GM18499 (cell line): ENCODE measurements at regions not wholly inside any gene's neighbourhood (a gene's known extent, or its start where the extent isn't known, plus 50 kb on each side); places are given as distances from the start of the nearest gene placed in this dataset.
A peak's percentile ranks its signal among the peaks of the same experiment; 100 is the strongest.

Experiments
- ATAC-seq: cut with Tn5 transposase; IDR thresholded peaks from one replicate; pipeline ENCODE4 v1.9.1; 2021; ENCODE audit warnings: moderate number of reproducible peaks; ENCODE audit not compliant: insufficient read depth, unreplicated experiment

DNA sequence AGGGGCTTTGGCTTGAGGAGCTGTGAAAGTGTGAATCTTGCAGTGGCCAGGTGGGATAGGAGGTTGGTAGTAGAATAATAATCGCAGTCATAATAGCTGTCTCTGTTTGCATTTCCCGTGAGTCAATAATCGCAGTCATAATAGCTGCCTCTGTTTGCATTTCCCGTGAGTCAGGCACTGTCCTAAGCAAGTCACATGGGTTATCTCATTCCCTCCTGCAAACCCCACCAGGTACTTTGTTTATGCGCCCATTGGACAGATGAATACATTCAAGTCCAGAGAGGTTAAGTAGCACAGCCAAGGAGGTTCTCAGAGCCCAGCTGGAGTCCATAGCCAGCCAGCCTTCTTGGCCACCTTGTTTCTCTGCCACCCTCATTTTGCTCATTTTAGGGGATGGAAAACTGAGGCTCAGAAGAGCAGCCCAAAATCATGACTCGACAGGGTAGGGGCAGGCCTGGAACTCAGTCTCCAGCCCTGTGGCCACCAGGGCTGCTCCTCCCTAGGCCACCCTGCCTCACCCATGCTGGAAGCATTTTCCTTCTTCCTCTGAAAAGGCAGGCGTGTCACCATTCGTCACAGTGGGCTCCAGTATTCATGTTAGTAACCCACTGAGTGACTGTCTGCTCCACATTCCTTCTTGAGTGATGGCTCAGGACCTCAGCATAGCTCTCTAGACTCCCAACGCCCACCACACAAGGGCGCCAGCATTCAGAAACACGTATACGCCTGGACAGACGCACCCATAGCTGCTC, 206.2 kb downstream of the URI1 start:
- no peak for ATAC-seq

DNA sequence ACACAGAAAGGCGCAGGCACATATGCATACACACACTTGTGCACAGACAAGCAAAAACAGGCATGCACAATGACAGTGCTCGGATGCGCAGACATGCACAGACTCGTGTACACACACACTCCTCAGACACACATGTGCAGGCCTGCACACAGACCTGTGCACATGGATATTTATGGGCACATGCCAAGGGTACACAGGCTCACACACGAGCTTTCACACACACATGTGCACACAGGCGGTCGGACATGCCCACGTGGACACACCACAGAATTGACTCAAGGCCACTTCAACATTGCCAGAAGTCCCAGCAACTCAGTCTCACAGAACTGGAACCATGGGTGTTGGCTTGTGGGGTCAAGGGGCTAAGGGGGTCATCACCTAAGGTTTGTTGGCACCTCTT, 206.8 kb downstream of the URI1 start:
- no peak for ATAC-seq

DNA sequence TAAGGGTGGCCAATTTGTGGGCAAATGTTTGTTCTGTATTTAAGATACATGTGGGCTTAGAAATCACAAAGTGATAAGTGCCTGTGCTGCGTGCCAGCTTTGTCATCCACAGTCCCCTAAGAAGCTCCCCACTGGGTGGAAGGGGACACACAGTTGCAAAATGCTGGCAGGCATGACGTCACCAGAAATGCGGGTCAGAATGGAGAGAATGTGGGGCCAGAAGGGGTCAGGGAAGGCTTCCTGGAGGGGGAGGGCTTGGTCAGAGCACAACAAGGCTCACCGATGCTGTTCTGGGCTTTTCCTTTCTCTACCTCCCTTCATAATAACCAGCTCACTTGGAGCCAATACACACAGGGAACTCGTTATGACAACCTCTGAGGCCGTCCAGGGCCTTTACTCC, 207.3 kb downstream of the URI1 start:
- ATAC-seq: no peak

DNA sequence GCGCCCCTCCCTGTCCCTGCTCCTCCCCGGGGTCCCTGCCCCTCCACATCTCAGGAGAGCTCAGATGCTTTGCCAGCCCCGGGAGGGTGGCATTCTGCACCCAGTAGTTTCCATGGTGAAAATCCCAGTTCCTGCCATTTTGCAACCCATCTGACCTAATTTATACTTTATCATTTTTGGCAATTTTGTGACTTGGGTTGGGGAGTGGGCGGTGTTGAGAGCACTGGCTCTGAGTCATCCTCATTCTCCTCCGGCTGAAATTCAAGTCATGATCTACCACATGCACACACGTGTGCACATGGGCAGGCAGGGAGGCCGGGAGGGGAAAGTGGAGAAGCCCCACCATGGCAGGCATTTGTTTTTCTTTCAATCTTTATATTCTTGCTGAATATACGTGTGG, 208.6 kb downstream of the URI1 start:
- no peak for ATAC-seq

DNA sequence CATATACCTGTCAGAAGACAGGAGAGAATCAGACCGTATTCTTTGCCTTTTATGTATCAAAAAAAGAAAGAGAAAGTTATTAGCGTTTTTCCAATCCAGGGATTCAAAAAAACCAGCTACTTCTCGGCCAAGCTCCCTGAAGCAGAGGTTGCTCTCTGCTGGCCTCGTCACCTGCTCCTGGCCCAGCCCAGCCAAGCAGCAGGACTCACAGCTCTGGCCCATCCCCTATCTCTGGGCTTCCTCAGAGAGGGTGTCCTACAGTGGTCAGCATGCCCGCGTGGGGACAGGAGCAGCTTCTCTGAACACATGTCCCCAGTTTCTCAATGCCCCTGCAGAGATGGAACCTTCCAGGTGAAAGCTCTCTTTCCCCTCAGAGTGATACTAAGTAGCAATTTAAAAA, 209.0 kb downstream of the URI1 start:
- ATAC-seq: no peak

DNA sequence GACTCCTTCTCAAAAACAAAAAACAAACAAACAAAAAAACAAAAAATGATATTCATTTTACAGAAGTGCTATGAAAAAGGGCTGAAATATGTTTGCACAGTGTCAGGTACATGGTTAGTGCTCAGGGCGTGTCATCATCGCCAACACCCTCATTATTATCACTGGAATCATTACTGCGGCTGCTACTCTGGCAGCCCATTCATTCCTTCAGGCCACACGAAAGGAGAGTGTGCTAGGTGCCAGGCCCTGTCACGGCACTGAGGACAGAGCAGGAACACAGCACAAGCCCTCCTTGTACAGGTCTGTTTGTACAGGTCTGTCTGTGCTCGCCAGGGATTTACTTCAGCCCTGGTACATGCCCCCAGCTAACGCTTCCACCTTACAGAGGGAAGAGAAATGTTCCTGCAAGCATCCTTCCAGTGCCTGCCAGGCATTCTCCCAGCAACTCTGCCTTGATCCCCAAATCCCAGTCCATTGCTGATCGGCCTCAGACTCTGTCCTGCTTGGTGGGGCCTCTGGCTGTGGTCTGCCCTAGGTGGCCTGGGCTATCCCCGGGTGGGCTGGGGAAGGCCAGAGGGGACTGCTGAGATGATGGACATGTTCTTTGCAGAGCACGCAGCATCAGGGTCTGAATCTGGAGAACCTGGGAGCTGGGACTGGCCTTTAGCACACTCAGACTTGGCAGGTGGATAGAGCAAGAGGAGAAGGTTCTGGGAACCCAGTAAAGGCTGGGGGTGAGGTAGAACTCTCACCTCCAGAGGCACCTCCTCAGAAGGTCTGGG, 210.7 kb downstream of the URI1 start:
- no peak for ATAC-seq

DNA sequence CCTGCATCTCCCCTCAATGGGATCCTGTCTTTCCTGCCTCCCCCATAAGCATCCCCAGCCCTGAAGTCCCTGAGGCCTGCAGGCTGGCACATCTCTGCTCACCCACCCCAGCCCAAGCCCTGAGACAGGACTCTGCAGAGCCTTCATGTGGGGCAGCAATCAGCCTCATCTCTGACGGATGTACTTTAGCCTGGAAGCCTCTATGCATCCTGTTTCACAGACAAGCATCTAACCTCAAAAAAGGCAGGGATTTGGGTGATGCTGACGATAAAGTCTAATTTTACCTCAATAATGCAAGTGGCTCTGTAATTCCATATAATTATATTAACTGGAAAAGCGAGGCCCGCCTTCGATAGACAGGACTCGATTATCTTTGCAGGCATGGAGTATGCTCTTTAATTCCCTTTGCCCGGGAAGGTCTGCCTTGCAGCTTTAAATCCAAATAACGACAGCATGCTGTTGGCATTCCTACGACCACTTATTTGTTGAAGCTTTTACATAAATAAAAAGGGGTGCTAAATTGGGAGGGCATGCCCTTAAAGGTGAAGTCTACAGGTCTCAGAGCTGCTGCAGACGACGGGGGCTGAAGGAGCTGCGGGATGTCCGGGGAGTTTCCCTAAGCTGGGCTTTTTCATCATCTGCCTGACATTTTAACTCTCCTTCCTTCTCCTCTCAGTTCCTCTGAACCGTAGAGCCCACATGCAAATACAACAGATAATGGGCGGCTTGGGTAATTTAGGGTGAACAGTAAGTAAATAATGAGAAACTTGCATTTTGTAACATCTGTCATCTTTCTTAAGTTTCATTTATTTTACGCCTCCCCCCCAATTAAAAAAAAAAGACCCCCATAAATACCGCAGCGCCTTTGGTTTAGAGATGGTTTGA, 211.5 kb downstream of the URI1 start:
- ATAC-seq: peak; percentile 68

DNA sequence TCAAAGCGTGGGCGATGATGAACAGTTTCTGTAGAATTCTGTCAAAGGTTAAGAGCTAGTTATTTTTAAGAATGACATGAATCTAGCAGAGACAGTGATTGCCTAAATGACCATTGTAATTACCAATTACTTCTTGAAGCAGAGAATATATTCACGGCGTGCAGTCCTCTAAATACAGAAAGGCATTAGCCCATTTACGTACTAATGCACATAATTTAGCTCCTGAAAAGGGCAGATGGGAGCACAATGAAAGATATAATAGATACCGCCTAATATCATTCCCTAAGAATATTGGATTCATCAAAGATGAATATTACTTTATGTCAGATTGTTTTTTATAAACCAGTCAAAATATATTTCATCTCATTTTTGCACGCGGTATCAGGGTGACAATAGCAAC, 212.4 kb downstream of the URI1 start:
- ATAC-seq: no peak

DNA sequence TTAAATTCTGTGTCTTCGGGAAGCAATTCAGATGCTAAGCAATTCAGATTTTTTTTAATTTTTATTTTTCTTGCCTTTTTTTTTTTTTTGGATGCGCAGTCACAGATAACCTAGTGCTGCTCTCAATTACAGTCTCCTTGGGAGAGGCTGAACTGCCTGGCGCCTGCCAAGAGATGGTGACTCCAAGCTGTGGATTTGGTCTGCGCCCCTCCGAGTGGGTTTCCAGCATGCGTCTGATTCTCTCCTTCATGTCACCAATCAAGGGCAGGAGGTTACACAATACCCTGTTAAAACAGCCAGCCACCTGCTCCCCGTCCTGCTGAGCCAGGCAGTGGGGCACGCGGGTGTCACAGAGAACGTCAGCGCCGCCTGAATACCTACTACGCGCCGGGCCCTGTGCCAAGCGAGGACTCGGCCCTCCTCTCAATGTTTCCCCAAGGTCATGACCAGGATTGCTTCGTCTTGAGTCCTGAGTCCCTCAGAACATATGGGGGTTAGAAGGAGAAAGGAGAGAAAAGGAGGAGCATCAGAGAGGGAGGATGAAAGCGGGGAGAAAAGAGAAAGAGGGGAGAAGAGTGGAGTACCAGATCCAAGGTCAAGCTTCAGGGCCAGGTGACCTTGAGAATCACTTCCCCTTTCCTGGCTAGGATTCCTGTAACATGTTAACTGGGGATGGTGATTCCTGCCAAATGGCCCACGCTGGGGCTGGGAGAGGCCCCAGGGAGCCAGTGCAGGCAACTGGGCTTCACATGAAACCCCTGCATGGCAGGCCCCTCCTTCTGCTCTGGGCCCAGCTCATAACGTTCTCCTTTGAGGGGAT, 213.6 kb downstream of the URI1 start:
- ATAC-seq: no peak

DNA sequence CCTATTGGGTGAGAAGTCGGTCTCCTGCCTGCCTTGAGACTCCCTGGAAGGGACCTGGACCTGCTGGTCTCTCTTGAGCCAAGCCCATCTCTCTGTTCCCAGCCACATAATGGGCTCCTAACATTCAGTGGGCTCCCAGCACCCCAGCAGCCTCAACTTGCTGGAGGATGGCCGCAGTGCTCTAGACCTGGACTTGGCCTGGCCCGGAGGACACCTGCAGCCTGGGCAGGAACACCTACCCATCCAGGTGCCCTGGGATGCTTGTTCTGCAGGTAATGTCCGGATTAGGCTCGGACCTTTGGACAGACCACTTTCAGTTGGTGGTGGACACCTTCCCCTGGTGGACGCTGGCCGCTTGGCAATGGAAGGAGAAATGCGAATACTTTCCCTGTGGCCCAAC, 214.6 kb downstream of the URI1 start:
- no peak for ATAC-seq

DNA sequence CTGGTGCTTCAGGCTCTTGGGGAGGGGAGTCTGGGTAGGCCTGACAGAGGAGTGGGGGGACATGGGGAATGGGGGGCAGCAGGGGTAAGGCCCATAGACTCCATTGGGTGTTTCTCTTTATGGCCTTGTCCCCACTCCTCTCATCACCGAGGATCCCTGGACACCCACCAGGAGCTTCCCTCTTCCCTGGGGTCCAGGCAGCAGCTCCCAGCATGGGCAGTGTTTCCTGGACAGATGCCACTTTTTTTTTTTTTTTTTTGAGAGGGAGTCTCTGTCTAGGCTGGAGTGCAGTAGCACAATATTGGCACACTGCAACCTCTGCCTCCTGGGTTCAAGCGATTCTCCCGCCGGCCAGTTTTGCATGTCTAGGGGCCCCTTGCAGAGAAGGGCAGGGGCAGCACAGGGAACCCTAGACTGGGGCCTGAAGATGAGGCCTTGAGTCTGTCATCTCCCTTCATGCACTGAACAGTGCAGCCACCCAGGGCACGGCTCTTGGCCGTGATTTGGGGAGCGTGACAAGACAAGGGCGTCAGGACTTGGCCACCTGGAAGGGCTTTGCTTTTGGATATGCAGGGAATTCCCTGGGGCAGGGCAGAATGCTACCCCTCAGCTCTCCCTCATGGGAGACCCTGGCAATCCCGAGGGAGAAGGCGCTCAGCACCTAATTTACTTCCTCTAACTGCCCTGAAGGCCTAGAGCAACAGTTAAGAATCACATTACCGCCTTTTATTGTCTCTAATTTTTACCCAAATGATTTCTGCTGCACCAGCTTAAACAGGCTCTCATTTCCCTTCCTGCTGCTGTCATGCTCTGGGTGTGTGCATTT, 213.9 kb upstream of the ZNF536 start:
- no peak for ATAC-seq

DNA sequence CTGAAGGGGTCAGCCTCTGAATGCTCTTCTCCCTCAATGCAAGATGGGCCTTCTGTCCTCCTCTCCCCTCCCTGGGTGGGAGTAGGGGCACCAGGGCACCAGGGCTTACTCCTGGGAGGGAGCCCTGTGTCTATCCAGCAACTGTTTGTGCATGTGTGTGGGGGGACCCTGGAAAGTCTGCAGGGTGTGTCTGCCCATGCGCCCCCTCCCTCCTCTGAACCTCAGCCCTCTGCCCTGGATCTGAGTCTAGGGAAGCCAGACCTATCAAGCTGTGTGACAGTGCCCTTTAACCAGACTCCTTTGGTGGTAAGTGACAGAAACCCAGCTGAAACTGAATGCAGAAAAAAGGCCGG, 213.3 kb upstream of the ZNF536 start:
- no peak for ATAC-seq

DNA sequence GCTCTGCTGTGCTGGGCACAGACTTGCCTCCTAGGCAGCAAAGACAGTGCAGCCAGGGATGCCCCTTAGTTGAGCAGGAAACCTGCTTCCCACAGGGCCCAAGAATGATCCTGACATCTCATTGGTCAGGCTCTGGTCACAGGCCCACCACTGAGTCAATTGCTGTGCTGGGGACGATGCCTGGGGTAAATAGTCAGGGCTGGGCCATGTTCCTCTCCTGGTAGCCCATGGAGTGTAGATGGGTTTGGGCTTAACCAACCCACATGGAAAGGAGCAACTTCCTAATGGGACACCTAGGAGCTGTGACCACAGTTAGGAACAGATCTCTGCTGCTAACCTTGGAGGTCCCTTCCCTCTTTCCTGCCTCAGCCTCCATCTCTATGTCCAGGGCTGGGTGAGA, 212.5 kb upstream of the ZNF536 start:
- no peak for ATAC-seq

DNA sequence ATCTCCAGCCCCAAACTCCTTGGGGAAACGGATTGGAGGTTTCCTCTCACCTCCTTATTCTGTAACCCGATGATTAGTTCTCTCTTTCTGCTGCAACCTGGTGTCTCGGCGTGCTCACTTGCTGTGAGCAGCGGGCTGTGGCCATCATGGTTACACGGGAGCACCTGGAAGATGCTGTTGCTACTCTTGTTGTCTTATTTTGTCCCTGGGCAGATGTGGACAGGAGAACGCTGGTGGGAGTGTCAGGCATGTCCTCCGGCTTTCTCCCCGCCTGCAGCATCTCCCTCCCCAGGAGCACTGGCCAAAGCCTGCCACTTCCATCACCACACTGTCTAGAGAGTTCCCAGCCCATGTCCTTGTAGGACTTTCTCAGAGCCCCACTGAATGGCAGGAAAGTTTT, 211.8 kb upstream of the ZNF536 start:
- no peak for ATAC-seq

DNA sequence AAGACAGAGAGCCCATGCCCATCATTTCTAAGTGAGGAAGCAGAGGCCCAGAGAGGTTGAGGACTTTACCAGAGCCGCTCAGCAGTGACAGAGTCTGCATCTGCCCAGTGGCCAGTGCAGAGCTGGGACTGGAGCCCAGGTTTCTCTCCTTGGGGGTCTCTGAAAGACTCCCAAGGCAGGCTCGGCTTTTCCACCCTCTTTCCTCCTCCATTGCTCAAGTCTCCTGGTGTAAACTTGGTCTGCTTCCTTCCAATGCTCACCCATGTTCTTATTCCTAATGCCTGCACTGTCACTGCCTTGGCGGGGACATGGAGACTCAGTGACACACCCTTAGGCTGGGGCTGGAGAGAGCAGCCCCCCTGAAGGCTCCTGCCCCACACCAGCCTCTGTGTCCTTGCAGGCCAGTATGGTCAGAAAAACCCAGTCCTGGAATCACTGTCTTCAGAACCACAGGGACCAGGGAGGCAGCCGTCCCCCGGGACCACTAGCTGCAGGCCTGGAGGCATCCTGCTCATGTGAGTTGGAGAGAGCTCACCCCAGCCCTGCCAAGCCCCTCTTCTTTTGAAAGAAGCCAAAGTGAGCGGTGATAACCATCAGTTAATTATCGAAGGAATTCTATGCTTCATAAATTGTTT, 211.0 kb upstream of the ZNF536 start:
- no peak for ATAC-seq

DNA sequence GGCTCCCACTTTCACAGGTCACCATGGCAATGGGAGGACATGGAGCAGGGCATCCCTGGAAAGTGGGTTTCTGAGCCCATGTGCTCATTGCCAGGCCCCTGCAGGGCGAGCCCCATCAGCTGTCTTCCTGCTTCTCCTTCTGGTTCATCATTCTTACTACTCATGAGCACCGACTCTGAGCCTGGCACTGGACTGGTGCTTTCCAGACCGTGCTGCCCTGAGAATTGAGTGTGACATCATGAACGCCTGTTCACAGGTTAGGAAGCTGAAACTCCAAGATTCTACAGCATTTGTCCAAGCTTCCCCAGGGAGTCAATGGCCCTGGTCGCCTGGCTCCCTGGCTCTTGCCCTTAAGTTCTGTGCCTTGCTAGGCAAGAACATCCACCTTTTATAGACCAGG, 210.4 kb upstream of the ZNF536 start:
- no peak for ATAC-seq

DNA sequence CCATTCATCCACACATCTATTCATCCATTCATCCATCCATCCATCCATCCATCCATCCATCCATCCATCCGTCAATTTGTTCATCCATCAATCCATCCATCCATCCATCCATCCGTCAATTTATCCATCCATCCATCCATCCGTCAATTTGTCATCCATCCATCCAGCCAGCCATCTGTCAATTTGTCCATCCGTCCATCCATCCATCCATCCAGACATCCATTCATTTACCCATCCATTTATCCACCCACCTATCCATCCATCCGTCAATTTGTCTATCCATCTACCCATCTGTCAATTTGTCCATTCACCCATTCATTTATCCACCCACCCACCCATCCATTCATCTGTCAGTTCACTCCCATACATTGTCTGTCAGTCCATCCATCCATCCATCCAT, 209.5 kb upstream of the ZNF536 start:
- ATAC-seq: no peak

DNA sequence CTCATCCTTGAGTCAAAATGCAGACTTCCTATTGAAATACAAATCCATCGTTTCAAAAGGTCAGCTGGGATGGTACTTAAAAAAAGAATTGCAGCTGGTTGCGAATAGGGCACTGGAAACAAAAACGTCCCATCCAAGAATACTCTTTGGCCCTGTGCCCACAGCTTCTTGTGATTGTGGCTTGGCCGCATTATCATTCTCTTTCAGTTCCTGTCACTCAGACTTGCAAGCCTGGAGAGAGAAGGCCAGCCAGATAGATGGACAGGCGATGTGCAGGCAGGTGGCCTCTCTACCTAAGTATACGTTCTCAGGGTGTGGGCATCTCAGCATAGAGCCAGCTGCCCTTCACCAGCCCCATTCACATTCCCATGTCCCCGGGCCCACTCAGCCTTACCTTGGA, 208.5 kb upstream of the ZNF536 start:
- no peak for ATAC-seq

DNA sequence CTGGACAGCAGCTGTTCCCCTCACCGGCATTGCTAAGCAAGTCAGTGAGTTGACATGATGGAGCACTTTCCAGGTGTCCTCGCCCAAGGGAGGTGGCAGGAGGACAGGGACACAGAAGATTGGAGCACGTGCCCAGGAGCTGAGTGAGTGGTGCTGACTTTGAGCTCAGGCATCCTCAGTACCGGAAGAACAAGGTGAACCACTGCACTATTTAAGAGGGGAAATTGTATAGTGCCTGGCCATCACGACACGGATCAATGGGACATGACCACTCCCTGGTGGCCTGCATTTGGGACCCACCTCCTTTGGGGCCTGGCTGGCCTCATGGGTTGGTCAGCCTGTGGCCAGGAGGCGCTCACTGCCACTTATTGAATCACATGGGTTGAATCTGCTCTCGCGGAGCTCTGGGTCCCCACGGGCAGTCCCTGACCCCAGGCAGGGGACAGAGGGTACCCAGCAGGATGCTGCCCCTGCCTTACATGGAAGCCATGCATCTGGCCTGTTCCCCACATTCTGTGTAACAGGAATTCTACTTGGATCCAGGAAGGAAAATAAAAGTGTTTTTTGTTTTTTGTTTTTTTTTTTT, 206.9 kb upstream of the ZNF536 start:
- no peak for ATAC-seq
